ENCODE measurements at regions not wholly inside any gene's neighbourhood (a gene's known extent, or its start where the extent isn't known, plus 50 kb on each side); places are given as distances from the start of the nearest gene placed in this dataset.
"Not testable (repeated sequence)": the region's sequence is repeated elsewhere in the genome, so short reads cannot be mapped to it uniquely, and the experiment has no call there.

- H3K36me3 ChIP-seq, DNase-seq, H3K9me3 ChIP-seq, H3K27me3 ChIP-seq, H3K4me3 ChIP-seq: not testable (repeated sequence)
These were observed 116.9 kb upstream of the AFDN start for GRCh38 chr6:167709776-167710336.

DNA sequence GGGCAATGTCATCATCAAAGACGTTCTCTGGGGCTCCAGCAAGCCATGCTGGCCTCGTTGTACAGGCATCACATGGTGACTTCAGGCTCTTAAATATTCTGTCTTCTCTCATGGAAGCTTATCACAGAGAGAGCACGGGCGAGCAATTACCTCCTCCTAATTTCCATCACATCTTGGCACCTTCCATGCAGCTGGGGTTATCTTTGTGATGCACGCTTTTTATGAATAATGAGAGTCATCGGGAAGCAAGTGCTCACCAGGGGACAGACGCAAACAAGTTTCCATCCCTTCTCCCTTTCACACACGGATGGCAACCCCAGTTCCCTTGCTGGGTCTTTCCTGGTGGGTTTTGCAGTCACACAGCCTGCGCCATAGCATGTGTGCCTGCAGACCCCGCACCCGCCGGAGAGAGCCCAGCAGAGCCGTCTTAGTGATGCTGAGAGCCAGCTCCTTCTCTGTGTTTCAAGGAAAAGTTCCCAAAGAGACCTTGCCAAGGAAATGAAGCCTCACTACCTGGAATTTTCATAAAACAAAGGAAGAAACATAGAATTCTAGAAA, 116.3 kb upstream of the AFDN start:
- Histone ChIP-seq H3K27me3 (peaks cover 9% of the 10 kb centered on the region), H3K4me3 (no peak overlapping the region), H3K9me3 (no peaks in the 10 kb centered on the region), H3K36me3 (no peaks in the 10 kb centered on the region)
- DNase-seq = no peak

DNA sequence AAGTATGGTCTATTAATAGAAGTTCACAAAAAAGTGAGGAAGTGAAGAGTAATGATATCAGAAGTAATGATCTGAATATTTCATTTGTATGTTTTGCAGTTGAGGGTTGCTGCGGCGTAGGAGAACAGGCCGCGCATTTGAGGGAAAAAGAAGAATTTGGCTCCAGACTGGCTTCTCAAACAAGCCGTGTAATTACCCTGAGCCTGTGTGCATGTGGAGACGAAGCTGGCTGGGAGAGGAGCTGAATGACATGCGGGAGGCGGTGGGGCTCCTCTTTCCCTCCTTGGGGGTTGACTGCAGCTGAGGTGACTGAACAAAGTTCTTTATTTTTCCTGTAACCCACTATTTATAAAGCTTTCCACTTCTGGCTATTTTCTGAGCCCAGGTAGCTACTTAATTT, 115.5 kb upstream of the AFDN start:
- Histone ChIP-seq H3K36me3 (no peaks in the 10 kb centered on the region), H3K4me3 (no peak overlapping the region), H3K9me3 (no peaks in the 10 kb centered on the region), H3K27me3 (peaks cover 12% of the 10 kb centered on the region)
- DNase-seq = no peak

GRCh38 chr6:167711768-167712730, 114.7 kb upstream of the AFDN start:
- no peaks in the 10 kb centered on the region for H3K9me3 ChIP-seq
- H3K4me3 ChIP-seq = no peak overlapping the region
- no peaks in the 10 kb centered on the region for H3K36me3 ChIP-seq
- no peak for DNase-seq
- H3K27me3 ChIP-seq = peaks cover 13% of the 10 kb centered on the region

- no peak overlapping the region for H3K4me3 ChIP-seq
These were observed 113.8 kb upstream of the AFDN start for GRCh38 chr6:167712731-167713475.

DNA sequence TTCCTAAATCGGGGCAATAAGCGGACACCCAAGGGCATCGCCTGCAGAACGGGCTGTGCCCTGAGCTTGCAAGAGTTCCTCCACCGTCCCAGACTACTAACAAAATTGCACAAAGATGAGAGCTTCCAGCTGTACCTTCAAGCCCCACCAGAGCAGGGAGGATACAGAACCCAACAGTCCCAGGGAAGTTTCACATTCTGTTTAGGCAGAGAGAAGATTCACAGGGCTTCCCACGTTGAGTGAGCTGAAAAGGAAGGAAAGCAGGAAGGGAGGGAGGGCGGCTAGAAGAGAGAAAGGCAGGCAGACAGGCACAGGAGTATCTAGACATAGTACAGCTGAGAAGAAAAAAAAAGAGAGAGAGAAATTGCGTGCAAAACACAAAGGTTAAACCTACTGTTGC, 112.6 kb upstream of the AFDN start:
- no peak for DNase-seq
- Histone ChIP-seq H3K9me3 (no peaks in the 10 kb centered on the region), H3K27me3 (peaks cover 13% of the 10 kb centered on the region), H3K4me3 (no peak overlapping the region), H3K36me3 (no peaks in the 10 kb centered on the region)

More at GRCh38 chr6:167712731-167713475, 113.8 kb upstream of the AFDN start:
- DNase-seq = no peak
- H3K27me3 ChIP-seq = peaks cover 13% of the 10 kb centered on the region
- no peaks in the 10 kb centered on the region for H3K36me3 ChIP-seq
- no peaks in the 10 kb centered on the region for H3K9me3 ChIP-seq

GRCh38 chr6:167717455-167717854, 109.3 kb upstream of the AFDN start:
- no peak overlapping the region for H3K4me3 ChIP-seq
- no peaks in the 10 kb centered on the region for H3K36me3 ChIP-seq
- no peak for DNase-seq
- no peaks in the 10 kb centered on the region for H3K9me3 ChIP-seq
- peaks cover 13% of the 10 kb centered on the region for H3K27me3 ChIP-seq

GRCh38 chr6:167717867-167718266, 108.8 kb upstream of the AFDN start:
- DNase-seq = no peak
- no peak overlapping the region for H3K4me3 ChIP-seq
- no peaks in the 10 kb centered on the region for H3K36me3 ChIP-seq
- no peaks in the 10 kb centered on the region for H3K9me3 ChIP-seq
- peaks cover 13% of the 10 kb centered on the region for H3K27me3 ChIP-seq

- Histone ChIP-seq H3K36me3 (no peaks in the 10 kb centered on the region), H3K27me3 (peaks cover 10% of the 10 kb centered on the region), H3K9me3 (no peaks in the 10 kb centered on the region), H3K4me3 (no peak overlapping the region)
- no peak for DNase-seq
These were observed 106.8 kb upstream of the AFDN start for GRCh38 chr6:167719920-167720319.

- DNase-seq = no peak
- H3K9me3 ChIP-seq = no peaks in the 10 kb centered on the region
- H3K27me3 ChIP-seq = peaks cover 2% of the 10 kb centered on the region; the same call in 1 of the 2 replicates
- no peaks in the 10 kb centered on the region for H3K36me3 ChIP-seq
- H3K4me3 ChIP-seq = no peak overlapping the region
These were observed 106.0 kb upstream of the AFDN start for GRCh38 chr6:167720456-167721285.

DNA sequence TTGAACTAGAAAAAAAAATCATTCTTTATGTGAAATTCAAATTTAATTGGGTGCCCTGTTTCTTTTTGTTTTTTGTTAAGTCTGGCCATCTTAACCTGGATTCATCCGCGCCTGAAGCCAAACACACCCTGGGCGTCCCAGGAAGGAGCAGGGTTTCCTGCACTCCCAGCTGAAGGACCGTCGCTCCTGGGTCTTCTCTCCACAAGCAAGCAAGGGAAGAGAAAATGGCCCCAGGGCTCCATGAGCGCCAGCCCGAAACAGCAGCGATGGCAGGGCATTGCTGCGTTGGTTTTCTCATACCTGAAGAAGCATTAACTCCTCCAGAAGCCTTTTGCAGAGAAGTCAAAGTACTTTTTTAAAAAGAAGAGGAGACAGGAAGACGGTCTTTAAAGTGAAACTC, 105.4 kb upstream of the AFDN start:
- H3K9me3 ChIP-seq = no peaks in the 10 kb centered on the region
- peaks cover under 1% of the 10 kb centered on the region; the same call in 1 of the 2 replicates for H3K27me3 ChIP-seq
- no peak overlapping the region for H3K4me3 ChIP-seq
- no peak for DNase-seq
- H3K36me3 ChIP-seq = no peaks in the 10 kb centered on the region

DNA sequence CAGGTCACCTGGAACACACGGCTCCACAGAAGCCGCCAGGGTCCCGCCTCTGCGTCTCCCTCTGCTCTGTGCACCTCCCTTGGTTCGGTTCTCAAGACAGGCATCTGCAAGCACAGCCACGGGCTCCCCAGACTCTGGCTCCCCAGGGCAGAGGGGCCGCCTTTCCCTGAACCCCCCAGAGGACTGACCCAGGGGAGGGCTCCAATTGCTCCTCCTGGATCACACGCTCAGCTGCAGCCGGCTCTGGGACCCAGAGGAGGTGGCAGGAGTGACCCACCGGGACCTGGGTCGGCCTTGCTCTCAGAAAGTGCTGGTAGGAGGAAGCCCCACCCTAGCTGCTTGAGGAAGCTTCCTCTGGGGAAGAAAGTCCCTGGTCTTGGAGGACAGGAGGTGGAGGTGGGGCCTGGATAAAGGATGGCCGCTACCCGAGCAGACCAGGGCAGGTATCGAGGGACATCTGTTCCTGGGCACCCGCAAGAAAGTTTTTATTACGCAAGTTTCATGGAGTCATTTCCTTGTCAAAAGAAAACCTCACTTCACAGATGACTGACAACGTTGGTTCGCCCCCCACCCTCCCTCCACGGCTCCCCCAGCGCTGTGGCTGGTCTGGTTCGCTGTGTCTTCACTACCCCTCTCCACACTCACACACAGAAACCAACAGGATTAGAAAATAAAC, 103.9 kb upstream of the AFDN start:
- no peak for DNase-seq
- Histone ChIP-seq H3K4me3 (no peak overlapping the region), H3K36me3 (no peaks in the 10 kb centered on the region), H3K27me3 (peaks cover 2% of the 10 kb centered on the region; the same call in 1 of the 2 replicates), H3K9me3 (no peaks in the 10 kb centered on the region)

- no peaks in the 10 kb centered on the region for H3K36me3 ChIP-seq
- no peak overlapping the region for H3K4me3 ChIP-seq
- DNase-seq = no peak
- H3K27me3 ChIP-seq = peaks cover 9% of the 10 kb centered on the region; the same call in 1 of the 2 replicates
- no peaks in the 10 kb centered on the region for H3K9me3 ChIP-seq
These were observed 100.6 kb upstream of the AFDN start for GRCh38 chr6:167726043-167726621.

- Histone ChIP-seq H3K9me3 (no peaks in the 10 kb centered on the region), H3K27me3 (peaks cover 9% of the 10 kb centered on the region; the same call in 1 of the 2 replicates), H3K4me3 (no peak overlapping the region), H3K36me3 (no peaks in the 10 kb centered on the region)
- DNase-seq = no peak
These were observed 96.3 kb upstream of the AFDN start for GRCh38 chr6:167730441-167730840.

GRCh38 chr6:167731216-167731615, 95.5 kb upstream of the AFDN start:
- Histone ChIP-seq H3K4me3 (no peak overlapping the region), H3K27me3 (peaks cover 9% of the 10 kb centered on the region; the same call in 1 of the 2 replicates), H3K36me3 (no peaks in the 10 kb centered on the region), H3K9me3 (no peaks in the 10 kb centered on the region)
- no peak for DNase-seq
